ENCODE measurements at regions not wholly inside any gene's neighbourhood (a gene's known extent, or its start where the extent isn't known, plus 50 kb on each side); places are given as distances from the start of the nearest gene placed in this dataset.

GRCh38 chr7:79775911-79776310, 322.4 kb upstream of the MAGI2 start:
- TF ChIP-seq POLR2AphosphoS5 (IDR thresholded peaks at IDR 0.05; ENCODE audit: low read length) (no peak), EP300 (IDR thresholded peaks at IDR 0.05; ENCODE audit: borderline replicate concordance in 1 of 2, control insufficient read depth in 1 of 2, low read depth in 2 of 2, low read length in 2 of 2) (no peak), ZNF274 (IDR thresholded peaks at IDR 0.05; ENCODE audit: insufficient read depth, insufficient read length) (no peak), CTCF (IDR thresholded peaks at IDR 0.05 in 2 of 3, conservative IDR thresholded peaks at IDR 0.05 in 1 of 3; ENCODE audit: control insufficient read depth in 2 of 3, extremely low read depth in 1 of 3, insufficient read depth in 1 of 3, low read depth in 3 of 3, low read length in 3 of 3) (no peak), POLR2A (IDR thresholded peaks at IDR 0.05; ENCODE audit: low read depth, low read length) (no peak), SMAD1 (IDR thresholded peaks at IDR 0.05; ENCODE audit: low read depth, partially characterized antibody) (no peak), BHLHE40 (IDR thresholded peaks at IDR 0.05; ENCODE audit: borderline replicate concordance in 1 of 2, low read depth in 2 of 2, low read length in 1 of 2) (no peak), NFIC (IDR thresholded peaks at IDR 0.05; ENCODE audit: low read depth, low read length) (no peak), CEBPB (IDR thresholded peaks at IDR 0.05; ENCODE audit: borderline replicate concordance in 1 of 2, low read depth in 2 of 2, low read length in 2 of 2) (no peak), EZH2 (IDR thresholded peaks at IDR 0.05; ENCODE audit: borderline replicate concordance, control insufficient read depth, low read depth, low read length) (no peak)
